Osteoblast (primary cell): ENCODE measurements at regions not wholly inside any gene's neighbourhood (a gene's known extent, or its start where the extent isn't known, plus 50 kb on each side); places are given as distances from the start of the nearest gene placed in this dataset.

Source experiments
- DNase-seq: peaks from one replicate; pipeline ENCODE4 v3.0.0; 2011; ENCODE audit warnings: low spot score, mixed read lengths; ENCODE audit not compliant: insufficient read length; ENCODE audit errors: missing footprints
- H2AFZ ChIP-seq: 2 replicates; pipeline ENCODE4 v1.6.0; 2011; ENCODE audit warnings: mild to moderate bottlenecking, low read length
- H3K27ac ChIP-seq: 2 replicates; pipeline ENCODE4 v1.5.1; 2011; ENCODE audit warnings: mild to moderate bottlenecking, low read depth, low read length, moderate library complexity
- H3K27me3 ChIP-seq: 2 replicates; pipeline ENCODE4 v1.6.0; 2012; ENCODE audit warnings: mild to moderate bottlenecking, control low read depth, inconsistent platforms, low read length, moderate library complexity; ENCODE audit not compliant: insufficient read depth
- H3K36me3 ChIP-seq: 2 replicates; pipeline ENCODE4 v1.5.1; 2011; ENCODE audit warnings: mild to moderate bottlenecking, low read length, control low read depth, moderate library complexity; ENCODE audit not compliant: insufficient read depth
- H3K4me1 ChIP-seq: 2 replicates; pipeline ENCODE4 v1.5.1; 2011; ENCODE audit warnings: mild to moderate bottlenecking, low read length, control low read depth, moderate library complexity; ENCODE audit not compliant: insufficient read depth
- H3K4me2 ChIP-seq: 2 replicates; pipeline ENCODE4 v1.6.0; 2011; ENCODE audit warnings: mild to moderate bottlenecking, low read length; ENCODE audit not compliant: insufficient read depth
- H3K4me3 ChIP-seq: fragments of 200-600 bp; sonication (generic); 3 replicates; pipeline ENCODE4 v1.5.1; 2012; ENCODE audit warnings: mild to moderate bottlenecking, low read length, inconsistent platforms; ENCODE audit not compliant: insufficient read depth
- H3K79me2 ChIP-seq: 2 replicates; pipeline ENCODE4 v1.6.0; 2012; ENCODE audit warnings: mild to moderate bottlenecking, low read length, control low read depth, inconsistent platforms; ENCODE audit not compliant: insufficient read depth
- H3K9me3 ChIP-seq: 2 replicates; pipeline ENCODE4 v1.5.1; 2011; ENCODE audit warnings: low read depth, low read length, control low read depth
- H4K20me1 ChIP-seq: 2 replicates; pipeline ENCODE4 v1.6.0; 2012; ENCODE audit warnings: mild to moderate bottlenecking, low read length, control low read depth; ENCODE audit not compliant: insufficient read depth
- TF ChIP-seq, protein P1 (sequence below): IDR thresholded peaks from 2 replicates; pipeline ENCODE4 v1.5.1; 2011; ENCODE audit warnings: mild to moderate bottlenecking, low read depth, low read length, moderate library complexity; ENCODE audit errors: extremely low read depth

DNA sequence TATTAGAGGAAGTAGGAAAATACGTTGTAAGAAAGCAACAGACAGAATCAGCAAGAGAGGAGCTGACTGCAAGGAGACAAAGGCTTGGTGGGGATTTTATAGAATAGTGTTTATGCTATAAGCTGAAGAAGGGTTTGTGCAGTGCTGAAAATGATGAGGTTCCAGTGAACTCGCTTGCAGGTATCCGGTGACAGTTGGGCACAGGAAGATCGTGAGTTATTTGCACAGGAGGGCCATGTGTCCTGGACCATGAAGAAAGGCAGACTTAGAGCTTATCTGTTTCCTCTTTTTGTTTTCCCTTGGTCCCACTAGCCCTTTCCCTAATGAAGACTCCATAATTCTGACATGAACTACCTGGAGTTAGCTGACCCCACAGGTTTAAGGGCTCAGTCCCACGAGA is 61.4 kb downstream of the NXNL2 start:
- Histone ChIP-seq H3K4me2 (no peak overlapping the region), H3K4me1 (no peaks in the 10 kb centered on the region), H3K79me2 (no peaks in the 10 kb centered on the region), H3K27me3 (no peaks in the 10 kb centered on the region), H4K20me1 (no peaks in the 10 kb centered on the region), H3K36me3 (no peaks in the 10 kb centered on the region), H3K9me3 (no peaks in the 10 kb centered on the region), H3K27ac (no peak overlapping the region), H3K4me3 (no peak overlapping the region), H2AFZ (no peak overlapping the region)
- DNase-seq: no peak
- TF ChIP-seq, protein P1, sequence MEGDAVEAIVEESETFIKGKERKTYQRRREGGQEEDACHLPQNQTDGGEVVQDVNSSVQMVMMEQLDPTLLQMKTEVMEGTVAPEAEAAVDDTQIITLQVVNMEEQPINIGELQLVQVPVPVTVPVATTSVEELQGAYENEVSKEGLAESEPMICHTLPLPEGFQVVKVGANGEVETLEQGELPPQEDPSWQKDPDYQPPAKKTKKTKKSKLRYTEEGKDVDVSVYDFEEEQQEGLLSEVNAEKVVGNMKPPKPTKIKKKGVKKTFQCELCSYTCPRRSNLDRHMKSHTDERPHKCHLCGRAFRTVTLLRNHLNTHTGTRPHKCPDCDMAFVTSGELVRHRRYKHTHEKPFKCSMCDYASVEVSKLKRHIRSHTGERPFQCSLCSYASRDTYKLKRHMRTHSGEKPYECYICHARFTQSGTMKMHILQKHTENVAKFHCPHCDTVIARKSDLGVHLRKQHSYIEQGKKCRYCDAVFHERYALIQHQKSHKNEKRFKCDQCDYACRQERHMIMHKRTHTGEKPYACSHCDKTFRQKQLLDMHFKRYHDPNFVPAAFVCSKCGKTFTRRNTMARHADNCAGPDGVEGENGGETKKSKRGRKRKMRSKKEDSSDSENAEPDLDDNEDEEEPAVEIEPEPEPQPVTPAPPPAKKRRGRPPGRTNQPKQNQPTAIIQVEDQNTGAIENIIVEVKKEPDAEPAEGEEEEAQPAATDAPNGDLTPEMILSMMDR: no peak

DNA sequence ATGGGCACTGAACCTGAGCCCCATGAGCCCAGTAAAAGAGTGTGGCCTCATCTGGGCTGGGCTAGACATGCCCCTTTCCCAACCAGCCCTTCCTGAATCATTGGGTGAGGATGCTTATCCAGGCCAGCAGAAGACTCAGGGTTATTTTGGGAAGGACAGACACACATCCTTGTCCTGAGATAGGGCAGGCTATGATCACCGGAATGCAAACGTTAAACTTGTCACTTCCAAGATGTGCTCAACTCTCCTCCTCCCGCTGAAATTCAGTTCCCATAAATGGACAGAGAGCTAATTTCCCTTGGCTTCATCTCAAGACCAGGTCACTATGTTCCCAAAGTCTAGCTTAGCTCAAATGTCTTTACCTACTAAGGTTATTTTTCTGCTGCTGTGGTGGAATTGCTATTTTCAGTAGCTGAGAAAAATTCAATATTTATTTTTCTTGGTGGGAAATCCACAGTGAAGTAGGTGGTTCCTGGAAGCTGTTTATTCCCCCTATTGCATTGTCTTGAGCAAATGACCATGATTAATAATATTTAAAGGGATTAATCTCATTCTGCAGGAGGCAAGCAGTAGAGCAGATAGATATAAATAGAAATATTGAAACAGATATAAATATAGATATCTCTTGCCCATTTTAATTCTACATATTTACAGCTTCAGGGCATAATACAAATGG is 70.0 kb downstream of the NXNL2 start:
- H3K9me3 ChIP-seq: no peaks in the 10 kb centered on the region
- no peak overlapping the region for H3K27ac ChIP-seq
- H3K27me3 ChIP-seq: no peaks in the 10 kb centered on the region
- no peaks in the 10 kb centered on the region for H3K36me3 ChIP-seq
- no peak overlapping the region for H3K4me3 ChIP-seq
- H3K4me2 ChIP-seq: no peak overlapping the region
- H3K79me2 ChIP-seq: no peaks in the 10 kb centered on the region
- no peak for DNase-seq
- no peak overlapping the region for H2AFZ ChIP-seq
- H3K4me1 ChIP-seq: peaks cover 3% of the 10 kb centered on the region
- TF ChIP-seq, protein P1: no peak
- H4K20me1 ChIP-seq: no peaks in the 10 kb centered on the region

DNA sequence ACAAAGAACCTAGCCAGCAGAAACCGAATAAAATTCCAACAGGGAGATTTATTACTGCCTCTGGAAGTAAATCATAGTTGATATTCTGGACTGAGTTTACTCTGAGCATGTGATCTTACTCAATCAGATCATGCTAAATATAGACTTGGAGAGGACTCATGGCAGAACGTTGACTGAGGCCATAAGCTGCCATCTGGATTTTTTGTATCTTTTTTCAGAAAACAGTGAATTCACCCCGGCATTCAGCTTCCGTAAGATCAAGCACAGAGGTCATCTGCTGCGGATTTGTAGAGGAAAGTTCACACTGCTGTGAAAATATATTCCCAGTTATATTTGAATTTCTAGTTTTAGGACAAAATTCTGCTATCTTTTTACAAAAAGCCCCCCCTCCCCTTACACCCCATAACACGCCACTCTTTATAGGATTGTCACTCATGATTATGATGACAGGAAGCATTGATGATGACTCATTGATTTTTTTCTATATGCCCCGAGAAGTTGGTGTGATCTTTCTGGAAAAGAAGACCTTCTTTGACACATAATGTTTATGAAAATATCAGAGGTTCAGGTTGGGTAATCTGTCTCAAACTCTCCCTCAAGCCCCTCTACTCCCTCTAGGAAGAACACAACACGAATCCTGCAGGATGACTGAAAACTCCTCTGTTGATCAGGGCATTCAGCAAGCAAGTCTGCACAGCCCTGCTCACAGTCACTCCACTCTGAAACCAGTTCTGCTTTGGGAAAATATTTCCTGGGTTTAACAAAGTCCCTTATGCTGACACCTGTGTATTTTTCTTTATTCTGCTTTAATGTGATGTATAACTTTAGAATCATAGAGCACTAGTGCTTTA is 70.8 kb downstream of the NXNL2 start:
- Histone ChIP-seq H3K9me3 (no peaks in the 10 kb centered on the region), H3K4me3 (no peak overlapping the region), H3K4me2 (no peak overlapping the region), H3K4me1 (peaks cover 3% of the 10 kb centered on the region), H3K27me3 (no peaks in the 10 kb centered on the region), H3K36me3 (no peaks in the 10 kb centered on the region), H3K27ac (no peak overlapping the region), H4K20me1 (no peaks in the 10 kb centered on the region), H3K79me2 (no peaks in the 10 kb centered on the region), H2AFZ (peak overlapping the region; percentile 54)
- TF ChIP-seq, protein P1: no peak
- no peak for DNase-seq

DNA sequence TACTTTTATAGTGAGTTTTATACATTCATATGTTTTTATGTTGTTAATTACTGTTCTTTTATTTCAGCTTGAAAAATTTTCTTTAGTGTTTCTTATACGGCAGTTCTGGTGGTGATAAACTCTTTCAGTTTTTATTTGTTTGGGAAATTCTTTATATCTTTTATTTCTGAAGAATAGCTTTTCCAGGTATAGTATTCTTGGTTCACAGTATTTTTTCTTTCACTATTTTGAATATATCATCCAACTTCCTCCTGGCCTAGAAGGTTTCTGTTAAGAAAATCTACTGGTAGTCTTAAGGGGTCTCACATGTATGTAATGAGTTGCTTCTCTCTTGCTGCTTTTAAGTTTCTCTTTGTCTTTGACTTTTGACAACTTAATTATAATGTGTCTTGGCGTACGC is 79.4 kb downstream of the NXNL2 start:
- H3K27ac ChIP-seq: no peak overlapping the region
- DNase-seq: no peak
- H3K4me2 ChIP-seq: no peak overlapping the region

More for the DNA sequence above, 79.4 kb downstream of the NXNL2 start:
- Histone ChIP-seq H3K9me3 (no peaks in the 10 kb centered on the region), H3K4me3 (no peak overlapping the region), H3K4me1 (no peaks in the 10 kb centered on the region), H3K79me2 (no peaks in the 10 kb centered on the region), H4K20me1 (no peaks in the 10 kb centered on the region), H2AFZ (no peak overlapping the region), H3K27me3 (no peaks in the 10 kb centered on the region), H3K36me3 (no peaks in the 10 kb centered on the region)
- TF ChIP-seq, protein P1: no peak
